Stomach (tissue), 8 donors: ENCODE measurements at regions not wholly inside any gene's neighbourhood (a gene's known extent, or its start where the extent isn't known, plus 50 kb on each side); places are given as distances from the start of the nearest gene placed in this dataset.
A peak's percentile ranks its signal among the peaks of the same experiment; 100 is the strongest.

Source experiments
- DNase-seq, 2 donors: peaks; one replicate each; pipeline versions ENCODE4 v3.0.0 to v3.0.0-alpha.2; 2013 to 2019
- H3K27ac ChIP-seq, 5 donors: fragments of 200-600 bp in 4 of 5; sonication (generic) in 4 of 5; one replicate each; pipeline ENCODE4 v1.5.1; 2013 to 2019; ENCODE audit warnings: mild to moderate bottlenecking in 1 of 5, moderate library complexity in 1 of 5
- H3K27me3 ChIP-seq, 3 donors: fragments of 200-600 bp; sonication (generic); one replicate each; pipeline ENCODE4 v1.5.1; 2017 to 2019; ENCODE audit warnings: mixed run types in 1 of 3
- H3K36me3 ChIP-seq, 4 donors: fragments of 200-600 bp; sonication (generic); 1 replicate in 3 of 4; 2 replicates in 1 of 4; pipeline ENCODE4 v1.5.1; 2016 to 2019
- H3K4me1 ChIP-seq, 4 donors: fragments of 200-600 bp; sonication (generic); one replicate each; pipeline ENCODE4 v1.5.1; 2016 to 2019
- H3K4me3 ChIP-seq, 4 donors: fragments of 200-600 bp; sonication (generic) in 3 of 4; one replicate each; pipeline ENCODE4 v1.5.1; 2016 to 2019; ENCODE audit warnings: mild to moderate bottlenecking in 1 of 4
- H3K9me3 ChIP-seq, 4 donors: fragments of 200-600 bp; sonication (generic); one replicate each; pipeline ENCODE4 v1.5.1; 2016 to 2019
- CTCF ChIP-seq, 7 experiments: fragments of 450-650 bp in 4 of 7; fragments of 200-600 bp in 3 of 7; sonication (generic) in 3 of 7; IDR thresholded peaks; one replicate each; pipeline ENCODE4 v1.5.1; 2016 to 2019; ENCODE audit warnings: antibody characterized with exemption in 7 of 7, control low read depth in 2 of 7, mild to moderate bottlenecking in 1 of 7
- EP300 ChIP-seq: sonication (generic); formaldehyde crosslinking; IDR thresholded peaks from one replicate; pipeline ENCODE4 v1.6.1; 2017; ENCODE audit warnings: antibody characterized with exemption
- POLR2A ChIP-seq, 4 donors: fragments of 450-650 bp; IDR thresholded peaks; one replicate each; pipeline ENCODE4 v1.6.1; 2016; ENCODE audit warnings: antibody characterized with exemption in 4 of 4, control low read depth in 2 of 4, mild to moderate bottlenecking in 1 of 4, moderate library complexity in 1 of 4
- POLR2AphosphoS5 ChIP-seq, 3 donors: sonication (generic); formaldehyde crosslinking; IDR thresholded peaks; one replicate each; pipeline ENCODE4 v1.6.1; 2016; ENCODE audit warnings: antibody characterized with exemption in 3 of 3
- WGBS, 5 donors: extraction: QIAGEN DNeasy Blood & Tissue Kit in 3 of 5; methylation state at CpG; one replicate each; pipeline versions ENCODE4 v1.1.5 to v1.1.7; 2013 to 2018; 5-methylcytosine and 5-hydroxymethylcytosine counted together
- intact Hi-C: fragments of 100-400 bp; cut with DNase I; formaldehyde crosslinking; loops from one replicate; pipeline ENCODE4 v1.15.1; 2023; ENCODE audit warnings: low total_unique reads
- donor health status: healthy with polysubstance abuse.
- donor health status: Bipolar disorder and iron deficiency.
- donor health status: healthy.

- H3K36me3 ChIP-seq, result no peaks in the 10 kb centered on the region
- H3K27ac ChIP-seq, result no peak overlapping the region
- H3K4me1 ChIP-seq, result peaks cover 0 to 2% (median 0%) of the 10 kb centered on the region in 4 donors
- H3K4me3 ChIP-seq, result no peak overlapping the region
- WGBS, 5 donors, result 80 to 97% (median 94%) methylated on average over 1 of the region's 1 CpG
- TF ChIP-seq CTCF (IDR thresholded peaks at IDR 0.05), result no peak
- TF ChIP-seq POLR2AphosphoS5 (IDR thresholded peaks at IDR 0.05), result no peak
- no peak for TF ChIP-seq EP300
- TF ChIP-seq POLR2A (IDR thresholded peaks at IDR 0.05), result no peak
- H3K27me3 ChIP-seq, result no peaks in the 10 kb centered on the region
- no peak for DNase-seq
- intact Hi-C loops, result no loop called here
- H3K9me3 ChIP-seq, result no peaks in the 10 kb centered on the region
These were observed 155.7 kb upstream of the ETAA1 start for GRCh38 chr2:67241453-67241852.

- H3K27ac ChIP-seq, result no peak overlapping the region
- H3K4me1 ChIP-seq, result peaks cover 0 to 4% (median 0%) of the 10 kb centered on the region in 4 donors
- TF ChIP-seq CTCF (IDR thresholded peaks at IDR 0.05), result no peak
- intact Hi-C loops, result no loop called here
- no peak overlapping the region for H3K4me3 ChIP-seq
- no peak for DNase-seq
- no peaks in the 10 kb centered on the region for H3K9me3 ChIP-seq
- 69 to 90% (median 72%) methylated on average over 3 of the region's 3 CpGs for WGBS, 5 donors
- no peaks in the 10 kb centered on the region for H3K36me3 ChIP-seq
- H3K27me3 ChIP-seq, result no peaks in the 10 kb centered on the region
These were observed 154.7 kb upstream of the ETAA1 start for GRCh38 chr2:67242456-67242855.

GRCh38 chr2:67243919-67244318, 153.2 kb upstream of the ETAA1 start:
- 80 to 92% (median 84%) methylated on average over 2 of the region's 2 CpGs for WGBS, 5 donors
- Histone ChIP-seq H3K27ac (no peak overlapping the region), H3K9me3 (no peaks in the 10 kb centered on the region), H3K36me3 (no peaks in the 10 kb centered on the region), H3K27me3 (no peaks in the 10 kb centered on the region), H3K4me3 (no peak overlapping the region), H3K4me1 (peaks cover 0 to 4% (median 0%) of the 10 kb centered on the region in 4 donors)
- intact Hi-C loops, result no loop called here
- TF ChIP-seq EP300 (no peak), CTCF (IDR thresholded peaks at IDR 0.05) (no peak), POLR2A (IDR thresholded peaks at IDR 0.05) (no peak)
- no peak for DNase-seq

- no peaks in the 10 kb centered on the region for H3K27me3 ChIP-seq
- intact Hi-C loops, result no loop called here
- no peak overlapping the region for H3K27ac ChIP-seq
- H3K4me1 ChIP-seq, result peaks cover 0 to 4% (median 0%) of the 10 kb centered on the region in 4 donors
- TF ChIP-seq POLR2A (IDR thresholded peaks at IDR 0.05) (no peak), CTCF (IDR thresholded peaks at IDR 0.05) (no peak), EP300 (no peak), POLR2AphosphoS5 (IDR thresholded peaks at IDR 0.05) (no peak)
- no peak overlapping the region for H3K4me3 ChIP-seq
- H3K36me3 ChIP-seq, result no peaks in the 10 kb centered on the region
- no peaks in the 10 kb centered on the region for H3K9me3 ChIP-seq
- 44 to 88% (median 79%) methylated on average over 1 of the region's 1 CpG for WGBS, 5 donors
- peak in 1 of 2 donors; percentile 19 for DNase-seq
These were observed 150.3 kb upstream of the ETAA1 start for GRCh38 chr2:67246791-67247190.
